ENCODE measurements at regions not wholly inside any gene's neighbourhood (a gene's known extent, or its start where the extent isn't known, plus 50 kb on each side); places are given as distances from the start of the nearest gene placed in this dataset.

GRCh38 chr10:130739016-130739756 lies 572.3 kb downstream of the TCERG1L start:
- DNase-seq = no peak

DNA sequence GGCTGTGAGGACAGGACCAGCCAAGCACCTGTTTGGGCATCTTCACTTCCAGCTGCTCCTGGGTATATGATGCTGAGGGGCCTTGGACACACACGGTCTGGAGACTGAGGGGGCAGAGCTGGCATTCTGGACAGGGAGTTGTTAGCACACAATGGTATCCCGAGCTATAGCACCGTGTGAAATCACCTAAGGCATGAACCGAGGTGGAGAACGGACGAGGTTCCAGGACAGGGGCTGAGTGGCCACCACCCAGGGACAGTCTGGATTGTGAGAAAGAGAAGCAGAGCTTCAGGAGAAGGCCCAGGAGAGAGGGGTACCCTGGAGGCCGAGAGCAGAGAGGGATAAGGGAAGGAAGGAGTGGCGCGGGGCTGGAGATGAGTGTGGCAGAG lies 571.8 kb downstream of the TCERG1L start:
- DNase-seq = no peak

DNA sequence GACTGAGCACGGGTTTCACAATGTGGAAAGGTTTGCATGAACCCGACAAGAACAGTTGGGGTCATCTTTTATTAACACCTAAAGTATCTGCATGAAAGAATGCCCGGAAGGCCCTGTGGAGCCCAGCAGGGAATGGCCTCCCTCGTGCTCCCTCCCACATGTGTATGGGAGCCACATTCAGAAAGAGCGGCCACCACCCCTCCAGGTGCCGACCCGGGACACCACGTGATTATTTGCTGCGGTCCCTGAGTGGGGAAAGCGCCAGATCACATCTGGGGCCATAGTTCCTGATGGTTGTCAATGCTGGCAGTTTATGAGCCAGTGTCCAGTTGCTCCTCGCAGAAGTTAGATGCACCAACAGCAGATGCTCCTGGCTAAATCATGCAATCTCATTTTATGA lies 571.4 kb downstream of the TCERG1L start:
- DNase-seq = no peak

DNA sequence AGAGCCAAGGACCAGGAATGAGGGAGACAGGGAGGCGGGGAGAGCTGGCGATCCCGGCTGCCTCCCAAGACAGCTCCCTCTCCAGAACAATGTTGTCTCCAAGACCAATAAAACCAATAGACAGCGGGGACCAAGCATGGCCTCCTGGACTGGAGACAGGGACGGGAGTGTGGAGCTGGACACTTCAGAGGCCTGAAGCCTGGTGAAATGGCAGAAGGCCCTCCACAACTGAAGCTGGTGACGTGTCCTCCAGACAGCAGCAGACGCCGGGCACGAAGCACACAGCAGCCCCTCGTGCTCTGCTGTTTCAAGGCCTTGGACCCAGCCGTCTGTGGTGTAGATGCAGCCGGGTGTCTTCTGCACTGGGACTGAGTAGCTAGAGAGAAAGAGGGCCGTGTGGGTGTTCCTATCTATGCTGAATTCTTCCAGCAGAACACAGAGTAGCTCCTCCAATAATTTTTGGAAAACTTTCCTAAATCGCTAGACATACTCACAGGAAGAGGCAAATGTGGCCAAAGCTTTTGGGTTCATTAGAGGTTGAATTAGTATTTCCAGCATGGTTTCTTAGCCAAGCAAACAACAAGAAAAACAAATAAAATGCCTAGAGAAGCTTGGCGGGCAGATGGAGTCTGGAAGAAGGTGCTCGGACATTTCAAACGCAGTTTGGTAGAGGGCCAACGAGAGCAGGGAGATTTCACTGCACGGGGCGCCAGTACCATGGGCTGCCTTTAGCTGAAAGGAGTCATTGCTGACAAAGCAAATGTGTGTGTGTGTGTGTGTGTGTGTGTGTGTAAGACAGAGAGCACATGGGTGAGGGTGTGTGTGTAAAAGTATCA lies 570.4 kb downstream of the TCERG1L start:
- DNase-seq = no peak

- DNase-seq = no peak
Observed at GRCh38 chr10:130741901-130742855, 569.3 kb downstream of the TCERG1L start.

GRCh38 chr10:130742941-130743675 lies 568.4 kb downstream of the TCERG1L start:
- DNase-seq = no peak

DNA sequence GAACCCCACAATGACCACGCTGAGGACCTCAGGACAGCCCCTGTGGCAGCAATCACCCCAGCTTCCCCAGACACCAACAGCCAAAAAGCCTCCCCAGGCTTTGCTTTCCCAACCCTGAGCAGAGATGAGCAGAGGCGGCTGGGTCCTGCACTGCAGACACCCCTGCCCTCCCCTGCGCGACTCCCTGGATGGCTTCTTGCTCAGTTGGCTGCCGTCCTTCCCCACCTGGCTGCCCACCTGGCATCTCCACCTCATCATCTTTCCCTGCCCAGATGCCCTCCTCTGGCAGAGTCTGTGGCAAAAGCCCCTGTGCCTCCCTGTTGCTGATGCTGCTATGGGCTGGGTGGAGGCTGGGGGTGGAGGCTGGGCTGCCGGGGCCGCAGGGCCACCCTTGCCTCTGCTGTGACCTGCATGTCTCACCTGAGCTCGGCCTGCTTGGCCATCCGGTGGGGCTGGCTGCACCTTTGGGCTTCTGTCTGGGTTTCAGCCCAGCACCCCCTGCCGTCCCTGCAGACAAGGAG lies 567.7 kb downstream of the TCERG1L start:
- no peak for DNase-seq

GRCh38 chr10:130744631-130745030 lies 566.9 kb downstream of the TCERG1L start:
- DNase-seq = no peak

- DNase-seq = no peak
Observed at GRCh38 chr10:130745251-130745650, 566.3 kb downstream of the TCERG1L start.

DNA sequence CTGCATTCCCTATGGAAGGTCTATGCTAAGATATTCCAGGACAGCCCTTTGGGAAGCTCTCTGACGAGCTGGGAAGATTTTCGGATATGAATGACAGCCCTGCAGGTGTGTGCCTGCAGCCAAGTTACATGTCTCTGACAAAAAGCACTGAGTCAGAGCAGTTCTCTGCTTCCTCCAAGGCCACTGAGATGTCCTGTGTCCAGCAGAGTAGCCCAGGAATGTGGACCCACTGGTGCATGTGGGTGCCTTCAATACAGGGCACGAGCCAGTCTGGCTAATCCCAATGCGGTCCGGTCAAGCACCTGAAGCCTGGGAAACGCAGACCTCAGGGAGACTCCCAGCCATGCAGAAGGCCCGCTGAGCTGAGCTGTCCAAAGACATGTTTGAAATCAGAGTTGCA lies 565.7 kb downstream of the TCERG1L start:
- DNase-seq = no peak

DNA sequence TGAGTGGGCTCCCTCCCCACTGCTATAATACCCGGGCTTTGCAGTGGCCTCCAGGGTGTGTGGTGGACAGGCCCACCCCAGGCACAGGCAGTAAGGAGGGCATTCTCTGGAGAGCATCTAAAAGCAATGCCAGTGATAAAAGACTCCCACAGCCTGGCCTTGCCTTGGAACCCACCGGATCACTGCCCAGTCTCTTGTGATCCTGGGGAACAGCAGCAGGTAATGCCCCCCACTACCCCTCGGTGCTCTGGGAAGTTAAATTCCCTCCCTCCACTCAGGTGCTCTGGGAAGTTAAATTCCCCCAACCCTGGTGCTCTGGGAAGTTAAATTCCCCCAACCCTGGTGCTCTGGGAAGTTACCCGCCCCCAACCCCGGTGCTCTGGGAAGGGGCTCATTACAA lies 565.2 kb downstream of the TCERG1L start:
- no peak for DNase-seq

DNA sequence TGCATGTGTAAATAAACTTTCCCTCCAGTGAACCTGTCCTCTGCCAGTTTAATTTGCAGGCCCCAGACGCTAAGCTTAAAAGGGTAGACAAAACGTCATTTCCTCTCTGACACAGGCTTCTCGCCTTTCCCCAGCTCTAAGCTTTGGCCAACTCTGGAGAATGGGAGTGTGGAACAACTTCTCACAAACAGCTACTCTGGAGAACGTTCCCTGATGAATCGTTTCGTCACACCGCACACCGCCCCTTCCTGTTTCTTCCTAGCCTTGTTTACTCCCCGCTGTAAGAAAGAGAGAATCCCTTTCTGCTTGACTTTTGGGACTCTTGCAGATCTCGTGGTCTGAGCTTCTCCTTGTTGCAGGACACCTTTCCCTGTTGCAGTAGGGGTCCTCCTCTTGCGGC lies 564.2 kb downstream of the TCERG1L start:
- DNase-seq = no peak

GRCh38 chr10:130747946-130748345 lies 563.6 kb downstream of the TCERG1L start:
- DNase-seq = no peak

DNA sequence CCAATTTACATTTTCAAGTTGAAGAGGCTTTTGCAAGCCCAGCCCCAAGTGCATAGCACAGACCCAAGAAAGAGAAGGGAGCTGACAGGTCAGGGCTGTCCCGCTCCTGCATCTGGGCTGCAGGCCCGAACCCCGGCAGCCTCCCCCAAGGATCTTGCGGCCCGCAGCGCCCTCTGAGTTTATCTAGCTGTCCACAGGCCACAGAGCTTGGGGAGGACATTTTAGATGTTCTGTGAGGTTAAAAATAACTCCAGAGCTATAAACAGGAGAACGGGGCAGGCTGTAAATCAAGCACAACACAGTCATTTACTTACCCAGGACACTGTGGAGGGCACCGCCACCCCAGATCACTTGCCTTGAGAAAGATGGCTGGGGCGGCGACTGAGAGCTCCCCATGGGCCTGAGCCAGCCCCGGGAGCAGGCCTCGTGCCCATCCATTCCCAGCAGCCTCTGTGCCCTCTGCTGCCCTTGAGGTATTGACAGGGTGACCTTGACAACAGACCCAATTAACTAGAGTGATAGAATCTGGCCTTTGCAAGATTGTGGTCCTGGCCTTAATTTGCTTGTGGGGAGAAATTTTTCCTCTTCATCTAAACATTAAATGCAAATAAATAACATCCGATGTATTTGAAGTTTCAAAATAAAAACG lies 563.0 kb downstream of the TCERG1L start:
- DNase-seq = no peak

DNA sequence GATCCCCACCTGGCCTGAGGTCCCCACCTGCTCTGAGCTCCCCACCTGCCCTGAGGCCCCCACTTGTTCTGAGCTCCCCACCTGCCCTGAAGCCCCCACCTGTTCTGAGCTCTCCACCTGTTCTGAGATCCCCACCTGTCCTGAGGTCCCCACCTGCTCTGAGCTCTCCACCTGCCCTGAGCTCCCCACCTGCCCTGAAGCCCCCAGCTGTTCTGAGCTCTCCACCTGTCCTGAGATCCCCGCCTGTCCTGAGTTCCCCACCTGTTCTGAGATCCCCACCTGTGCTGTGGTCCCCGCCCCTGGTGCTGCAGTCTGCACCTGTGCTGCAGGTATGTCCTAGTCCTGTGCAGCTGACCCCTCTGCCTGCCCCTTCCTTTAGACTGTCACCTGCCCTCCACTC lies 561.6 kb downstream of the TCERG1L start:
- DNase-seq = no peak

- DNase-seq = no peak
Observed at GRCh38 chr10:130750441-130750840, 561.1 kb downstream of the TCERG1L start.

GRCh38 chr10:130751106-130751840 lies 560.2 kb downstream of the TCERG1L start:
- DNase-seq = no peak

GRCh38 chr10:130751851-130752250 lies 559.7 kb downstream of the TCERG1L start:
- DNase-seq = no peak

DNA sequence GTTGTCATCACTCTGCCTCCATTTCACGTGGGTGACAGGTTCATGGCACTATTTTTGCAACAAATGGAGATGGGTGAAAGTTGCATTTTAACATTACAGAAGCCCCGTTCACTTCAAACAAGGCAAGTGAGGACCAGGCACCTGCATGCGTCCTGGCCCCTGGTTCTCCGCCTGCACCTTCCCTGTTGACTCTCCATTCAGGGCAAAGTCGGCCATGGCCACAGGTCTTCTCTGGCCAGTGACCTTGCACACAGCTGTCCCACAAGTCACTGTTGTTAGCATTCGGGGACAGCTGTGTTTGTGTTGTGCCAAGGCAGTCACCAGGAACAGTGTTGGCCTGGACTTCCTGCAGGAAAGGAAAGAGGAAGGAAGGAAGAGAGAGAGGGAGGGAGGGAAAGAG lies 554.9 kb downstream of the TCERG1L start:
- DNase-seq = no peak

DNA sequence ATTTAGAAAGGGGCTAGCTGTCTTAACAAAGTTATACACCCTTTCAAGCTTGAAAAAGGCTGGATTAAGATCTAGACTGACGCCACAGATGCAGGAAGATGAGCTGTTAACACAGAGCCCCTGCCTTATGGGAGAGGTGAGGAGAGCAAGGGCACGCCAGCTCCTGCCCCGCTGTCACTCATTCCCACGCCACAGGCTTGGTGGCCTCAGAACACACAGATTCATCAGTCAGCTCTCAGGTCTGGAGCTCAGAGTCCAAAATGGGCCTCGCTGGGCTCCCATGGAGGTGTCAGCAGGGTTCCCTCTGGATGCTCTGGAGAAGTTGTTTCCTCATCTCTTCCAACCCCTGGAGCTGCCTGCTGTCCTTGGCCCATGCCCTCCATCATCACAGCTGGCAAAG lies 554.2 kb downstream of the TCERG1L start:
- no peak for DNase-seq
